ENCODE measurements at regions not wholly inside any gene's neighbourhood (a gene's known extent, or its start where the extent isn't known, plus 50 kb on each side); places are given as distances from the start of the nearest gene placed in this dataset.

- ATAC-seq (no peak), DNase-seq (no peak)
- H3K9me3 ChIP-seq: no peaks in the 10 kb centered on the region
- no peaks in the 10 kb centered on the region for H3K36me3 ChIP-seq (replicated peaks in 1 of 2; ENCODE audit: insufficient read depth in 1 of 2, low read depth in 2 of 2)
- H3K4me1 ChIP-seq: no peaks in the 10 kb centered on the region
- TF ChIP-seq CTCF (IDR thresholded peaks at IDR 0.05) (no peak), POLR2A (IDR thresholded peaks at IDR 0.05) (no peak)
- no peak overlapping the region for H3K4me3 ChIP-seq
- H3K27ac ChIP-seq: no peak overlapping the region
- intact Hi-C loops (cut with DNase I): no loop called here
- H3K27me3 ChIP-seq: no peaks in the 10 kb centered on the region
- 33 to 40% methylated on average over 4 of the region's 4 CpGs for WGBS, 2 donors
Measured at GRCh38 chr13:104414771-104415170, 1348.6 kb upstream of the SLC10A2 start.

DNA sequence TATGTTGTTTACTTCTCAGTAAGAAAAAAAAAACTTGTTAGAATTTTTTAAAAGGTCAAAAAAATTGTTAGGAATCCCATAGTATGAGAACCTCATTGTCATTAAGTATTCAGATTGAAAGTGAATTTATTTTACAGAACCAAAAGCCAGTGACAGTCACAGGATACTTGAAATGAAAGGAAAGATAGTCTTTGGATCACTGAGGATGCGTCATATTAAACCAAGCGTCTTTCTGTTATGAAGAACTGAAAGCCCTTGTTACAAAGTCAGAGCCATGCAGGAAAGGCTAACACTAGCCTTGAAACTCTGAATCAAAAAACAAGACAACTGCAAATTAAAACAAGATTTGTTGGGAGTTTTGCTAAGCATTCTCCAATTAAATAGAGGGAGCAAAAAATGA, 1348.0 kb upstream of the SLC10A2 start:
- TF ChIP-seq POLR2A (IDR thresholded peaks at IDR 0.05) (no peak), CTCF (IDR thresholded peaks at IDR 0.05) (no peak)
- no peak for DNase-seq
- Histone ChIP-seq H3K4me1 (no peaks in the 10 kb centered on the region), H3K27ac (no peak overlapping the region), H3K9me3 (no peaks in the 10 kb centered on the region), H3K36me3 (replicated peaks in 1 of 2; ENCODE audit: insufficient read depth in 1 of 2, low read depth in 2 of 2) (no peaks in the 10 kb centered on the region), H3K27me3 (no peaks in the 10 kb centered on the region), H3K4me3 (no peak overlapping the region)
- 82 to 92% methylated on average over 2 of the region's 2 CpGs for WGBS, 2 donors
- intact Hi-C loops (cut with DNase I): no loop called here
- no peak for ATAC-seq

- WGBS, 2 donors: 84 to 86% methylated on average over 5 of the region's 5 CpGs
- no peak overlapping the region for H3K4me3 ChIP-seq
- no peaks in the 10 kb centered on the region for H3K36me3 ChIP-seq (replicated peaks in 1 of 2; ENCODE audit: insufficient read depth in 1 of 2, low read depth in 2 of 2)
- H3K27me3 ChIP-seq: no peaks in the 10 kb centered on the region
- TF ChIP-seq CTCF (IDR thresholded peaks at IDR 0.05) (no peak), POLR2A (IDR thresholded peaks at IDR 0.05) (no peak)
- no peak overlapping the region for H3K27ac ChIP-seq
- no peaks in the 10 kb centered on the region for H3K4me1 ChIP-seq
- intact Hi-C loops (cut with DNase I): no loop called here
- DNase-seq: no peak
- H3K9me3 ChIP-seq: no peaks in the 10 kb centered on the region
- no peak for ATAC-seq
Measured at GRCh38 chr13:104411141-104411765, 1345.0 kb upstream of the SLC10A2 start.

GRCh38 chr13:104408733-104409132, 1342.5 kb upstream of the SLC10A2 start:
- Histone ChIP-seq H3K4me1 (no peaks in the 10 kb centered on the region), H3K9me3 (no peaks in the 10 kb centered on the region), H3K36me3 (replicated peaks in 1 of 2; ENCODE audit: insufficient read depth in 1 of 2, low read depth in 2 of 2) (no peaks in the 10 kb centered on the region), H3K27ac (no peak overlapping the region), H3K4me3 (no peak overlapping the region), H3K27me3 (no peaks in the 10 kb centered on the region)
- intact Hi-C loops (cut with DNase I): no loop called here
- no peak for TF ChIP-seq POLR2A (IDR thresholded peaks at IDR 0.05)
- TF ChIP-seq CTCF (IDR thresholded peaks at IDR 0.05): no peak
- ATAC-seq (no peak), DNase-seq (no peak)
- WGBS, 2 donors: 59% methylated on average over 1 of the region's 1 CpG

DNA sequence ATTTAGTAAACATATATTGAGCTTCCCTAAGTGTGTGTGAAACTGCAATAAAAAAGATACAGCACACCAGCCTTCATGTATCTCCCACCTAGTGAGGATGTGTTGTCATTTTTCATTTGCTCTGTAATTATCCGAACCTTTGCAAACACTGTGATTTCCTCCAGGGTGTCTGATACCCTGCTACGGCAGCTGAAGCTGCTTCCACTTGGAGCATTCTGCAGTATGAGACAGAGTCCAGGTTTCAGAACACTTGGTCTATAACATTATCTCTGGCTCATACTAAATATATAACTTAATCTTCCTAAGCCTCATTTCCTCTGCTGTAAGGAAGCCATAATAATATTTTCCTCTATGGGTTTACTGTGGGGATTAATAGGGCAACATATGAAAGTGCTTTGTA, 1338.1 kb upstream of the SLC10A2 start:
- Histone ChIP-seq H3K4me1 (no peaks in the 10 kb centered on the region), H3K4me3 (no peak overlapping the region), H3K9me3 (no peaks in the 10 kb centered on the region), H3K36me3 (replicated peaks in 1 of 2; ENCODE audit: insufficient read depth in 1 of 2, low read depth in 2 of 2) (no peaks in the 10 kb centered on the region), H3K27ac (no peak overlapping the region), H3K27me3 (no peaks in the 10 kb centered on the region)
- no peak for TF ChIP-seq CTCF (IDR thresholded peaks at IDR 0.05)
- TF ChIP-seq POLR2A (IDR thresholded peaks at IDR 0.05): no peak
- intact Hi-C loops (cut with DNase I): no loop called here
- WGBS, 2 donors: 63 to 69% methylated on average over 2 of the region's 2 CpGs
- ATAC-seq (no peak), DNase-seq (no peak)
